A549 (cell line): ENCODE measurements at regions not wholly inside any gene's neighbourhood (a gene's known extent, or its start where the extent isn't known, plus 50 kb on each side); places are given as distances from the start of the nearest gene placed in this dataset.

Experiments
- ATAC-seq, 2 experiments: fragments of 200-7000 bp in 1 of 2; fragments of >200 bp in 1 of 2; cut with Nextera tagmentation in 1 of 2; cut with Tn5 transposase in 1 of 2; 3 replicates each; pipeline versions ENCODE4 v1.8.0 to v1.9.1; 2018 to 2020; ENCODE audit warnings: mild to moderate bottlenecking in 1 of 2, moderate library complexity in 1 of 2
- CTCF ChIA-PET: fragments of 300-600 bp; sonication (Branson Sonifier 250); formaldehyde crosslinking; extraction: SDS; loops from one replicate; lab custom pipeline; 2021; ENCODE audit warnings: antibody characterized with exemption, inconsistent platforms; lab: Yijun Ruan, JAX
- POLR2A ChIA-PET: fragments of 350-600 bp; formaldehyde crosslinking; extraction: SDS; loops from one replicate; lab custom pipeline; 2021; ENCODE audit warnings: antibody characterized with exemption, inconsistent platforms; lab: Yijun Ruan, JAX
- DNase-seq, 2 experiments: peaks; one replicate each; pipeline versions ENCODE4 v3.0.0 to v3.0.0-alpha.2; 2011 to 2016; ENCODE audit warnings: low read depth in 1 of 2, low spot score in 1 of 2
- FAIRE-seq: peaks from 2 replicates; lab custom pipeline; 2011; peaks lifted over from hg19 to GRCh38; lab: Jason Lieb, UNC
- H3K27ac ChIP-seq, 2 experiments: fragments of >200 bp; sonication (Bioruptor Twin); formaldehyde crosslinking; 3 replicates each; pipeline ENCODE4 v1.5.1; 2016 to 2017
- H3K4me1 ChIP-seq: fragments of >200 bp; sonication (Bioruptor Twin); formaldehyde crosslinking; 3 replicates; pipeline ENCODE4 v1.6.1; 2016
- H3K4me2 ChIP-seq: fragments of >200 bp; sonication (Bioruptor Twin); formaldehyde crosslinking; 3 replicates; pipeline ENCODE4 v1.6.1; 2016
- H3K4me3 ChIP-seq: fragments of >200 bp; sonication (Bioruptor Twin); formaldehyde crosslinking; 3 replicates; pipeline ENCODE4 v1.5.1; 2016
- H3K9me3 ChIP-seq: fragments of >200 bp; sonication (Bioruptor Twin); formaldehyde crosslinking; 3 replicates; pipeline ENCODE4 v1.6.1; 2016
- BCL3 ChIP-seq: fragments of >200 bp; sonication (Bioruptor Twin); formaldehyde crosslinking; IDR thresholded peaks from 3 replicates; pipeline ENCODE4 v1.6.1; 2016
- BHLHE40 ChIP-seq: IDR thresholded peaks from 2 replicates; pipeline ENCODE4 v1.6.1; 2012; ENCODE audit warnings: low read depth, low read length, inconsistent platforms
- CBX2 ChIP-seq: fragments of 200-600 bp; sonication (generic); IDR thresholded peaks from 2 replicates; pipeline ENCODE4 v1.6.1; 2016; ENCODE audit warnings: low read depth, mild to moderate bottlenecking, borderline replicate concordance
- CHD2 ChIP-seq: fragments of 150-350 bp; IDR thresholded peaks from 2 replicates; pipeline ENCODE4 v1.6.1; 2014; ENCODE audit warnings: low read length; ENCODE audit not compliant: partially characterized antibody
- CTCF ChIP-seq: fragments of >200 bp; sonication (Bioruptor Twin); formaldehyde crosslinking; IDR thresholded peaks from 3 replicates; pipeline ENCODE4 v1.5.1; 2016
- E2F6 ChIP-seq: IDR thresholded peaks from 2 replicates; pipeline ENCODE4 v1.6.1; 2012; ENCODE audit warnings: low read depth, borderline replicate concordance
- EHF ChIP-seq: fragments of 250-450 bp; sonication (Bioruptor Pico); IDR thresholded peaks from 2 replicates; pipeline ENCODE4 v1.5.0; 2020; ENCODE audit warnings: mild to moderate bottlenecking
- EHMT2 ChIP-seq: fragments of 200-600 bp; sonication (generic); IDR thresholded peaks from 2 replicates; pipeline ENCODE4 v1.6.1; 2016; ENCODE audit warnings: antibody characterized with exemption, low read depth, mild to moderate bottlenecking, moderate library complexity
- EP300 ChIP-seq, 2 experiments: fragments of >200 bp; sonication (Bioruptor Twin); formaldehyde crosslinking; IDR thresholded peaks; 2 replicates in 1 of 2; 3 replicates in 1 of 2; pipeline ENCODE4 v1.6.1; 2016 to 2017
- FOSB ChIP-seq: fragments of 250-450 bp; sonication (Bioruptor Pico); IDR thresholded peaks from 2 replicates; pipeline ENCODE4 v1.5.0; 2020; ENCODE audit warnings: mild to moderate bottlenecking, moderate library complexity
- HDAC2 ChIP-seq: fragments of 200-600 bp; sonication (generic); IDR thresholded peaks from 2 replicates; pipeline ENCODE4 v1.6.1; 2016
- HMGXB4 ChIP-seq: fragments of 250-450 bp; sonication (Bioruptor Pico); IDR thresholded peaks from 2 replicates; pipeline ENCODE4 v1.5.0; 2021; ENCODE audit warnings: mild to moderate bottlenecking, moderate library complexity, borderline replicate concordance
- HOXB13 ChIP-seq: fragments of 250-450 bp; sonication (Bioruptor Pico); IDR thresholded peaks from 2 replicates; pipeline ENCODE4 v1.5.0; 2020; ENCODE audit warnings: low read depth, mild to moderate bottlenecking, moderate library complexity
- HOXB5 ChIP-seq: fragments of 250-450 bp; sonication (Bioruptor Pico); IDR thresholded peaks from 2 replicates; pipeline ENCODE4 v1.5.0; 2020; ENCODE audit warnings: mild to moderate bottlenecking, moderate library complexity
- JUN ChIP-seq, 2 experiments: fragments of >200 bp; sonication (Bioruptor Twin); formaldehyde crosslinking; IDR thresholded peaks; 2 replicates in 1 of 2; 3 replicates in 1 of 2; pipeline ENCODE4 v1.6.1; 2016 to 2017
- JUNB ChIP-seq: fragments of >200 bp; sonication (Bioruptor Twin); formaldehyde crosslinking; IDR thresholded peaks from 2 replicates; pipeline ENCODE4 v1.6.1; 2016
- KDM1A ChIP-seq: fragments of 200-600 bp; sonication (generic); IDR thresholded peaks from 2 replicates; pipeline ENCODE4 v1.6.1; 2016; ENCODE audit warnings: low read depth, mild to moderate bottlenecking
- KDM5A ChIP-seq: fragments of 200-600 bp; sonication (generic); IDR thresholded peaks from 2 replicates; pipeline ENCODE4 v1.6.1; 2016; ENCODE audit warnings: antibody characterized with exemption, mild to moderate bottlenecking
- MAFK ChIP-seq: fragments of 450-650 bp; IDR thresholded peaks from 2 replicates; pipeline ENCODE4 v1.6.1; 2014; ENCODE audit not compliant: partially characterized antibody
- MAX ChIP-seq: IDR thresholded peaks from 2 replicates; pipeline ENCODE4 v1.6.1; 2012
- NPAS2 ChIP-seq: fragments of 250-450 bp; sonication (Bioruptor Pico); IDR thresholded peaks from 2 replicates; pipeline ENCODE4 v1.8.0; 2022; ENCODE audit warnings: mild to moderate bottlenecking, moderate library complexity, borderline replicate concordance
- NR3C1 ChIP-seq: fragments of >200 bp; sonication (Bioruptor Twin); formaldehyde crosslinking; IDR thresholded peaks from 3 replicates; pipeline ENCODE4 v1.6.1; 2017
- PBX3 ChIP-seq: IDR thresholded peaks from 2 replicates; pipeline ENCODE4 v1.6.1; 2012
- PHF8 ChIP-seq: fragments of 200-600 bp; sonication (generic); IDR thresholded peaks from 2 replicates; pipeline ENCODE4 v1.6.1; 2016; ENCODE audit warnings: low read depth, mild to moderate bottlenecking, antibody characterized with exemption, moderate library complexity, borderline replicate concordance
- POLR2AphosphoS2 ChIP-seq: conservative IDR thresholded peaks from 2 replicates; pipeline ENCODE4 v1.6.1; 2012; ENCODE audit warnings: low read length, improper control_type of control experiment, inconsistent platforms
- RAD21 ChIP-seq, 2 experiments: fragments of >200 bp in 1 of 2; sonication (Bioruptor Twin) in 1 of 2; formaldehyde crosslinking in 1 of 2; IDR thresholded peaks in 1 of 2; conservative IDR thresholded peaks in 1 of 2; 2 replicates in 1 of 2; 3 replicates in 1 of 2; pipeline ENCODE4 v1.6.1; 2012 to 2018; ENCODE audit warnings: inconsistent platforms in 1 of 2
- RCOR1 ChIP-seq: fragments of 150-350 bp; IDR thresholded peaks from 2 replicates; pipeline ENCODE4 v1.6.1; 2014; ENCODE audit warnings: antibody characterized with exemption, low read length, low read depth
- RFX5 ChIP-seq: fragments of 450-650 bp; IDR thresholded peaks from 2 replicates; pipeline ENCODE4 v1.7.1; 2014; ENCODE audit warnings: antibody characterized with exemption, mild to moderate bottlenecking, moderate library complexity
- RNF2 ChIP-seq: fragments of 200-600 bp; sonication (generic); IDR thresholded peaks from 2 replicates; pipeline ENCODE4 v1.6.1; 2016; ENCODE audit warnings: low read depth, mild to moderate bottlenecking, antibody characterized with exemption, moderate library complexity, borderline replicate concordance
- TFCP2L1 ChIP-seq: fragments of 250-450 bp; sonication (Bioruptor Pico); IDR thresholded peaks from 2 replicates; pipeline ENCODE4 v1.5.0; 2021; ENCODE audit warnings: mild to moderate bottlenecking
- ZC3H11A ChIP-seq: fragments of 450-650 bp; IDR thresholded peaks from 2 replicates; pipeline ENCODE4 v1.6.1; 2014; ENCODE audit warnings: antibody characterized with exemption, mild to moderate bottlenecking
- ZNF302 ChIP-seq: fragments of 250-450 bp; sonication (Bioruptor Pico); IDR thresholded peaks from 2 replicates; pipeline ENCODE4 v1.9.0; 2021; ENCODE audit warnings: inconsistent platforms, mild to moderate bottlenecking, moderate library complexity
- WGBS: methylation state at CpG from one replicate; pipeline ENCODE4 v1.1.6; 2017; ENCODE audit errors: missing lambda C conversion rate; 5-methylcytosine and 5-hydroxymethylcytosine counted together

GRCh38 chr2:150781142-150781541 lies 293.7 kb upstream of the RND3 start:
- H3K27ac ChIP-seq, result no peak overlapping the region
- no peaks in the 10 kb centered on the region for H3K9me3 ChIP-seq
- H3K4me2 ChIP-seq, result no peak overlapping the region
- TF ChIP-seq EHMT2, result no peak
- no peak for TF ChIP-seq FOSB (CRISPR knock-in tag)
- TF ChIP-seq HOXB5, result no peak
- TF ChIP-seq ZC3H11A, result no peak
- no peak for TF ChIP-seq EP300 (IDR thresholded peaks at IDR 0.05)
- no peak for TF ChIP-seq CTCF
- TF ChIP-seq HMGXB4 (CRISPR knock-in tag), result no peak
- no peak for TF ChIP-seq RFX5
- no peak for TF ChIP-seq RCOR1
- no peak for TF ChIP-seq BHLHE40
- TF ChIP-seq EHF, result no peak
- no peak for TF ChIP-seq ZNF302 (CRISPR knock-in tag)
- no peak for TF ChIP-seq HDAC2
- no peak for TF ChIP-seq PHF8
- no peak for TF ChIP-seq KDM1A
- no peak for TF ChIP-seq CHD2
- no peak for TF ChIP-seq NR3C1
- H3K4me3 ChIP-seq, result no peak overlapping the region
- H3K4me1 ChIP-seq, result no peaks in the 10 kb centered on the region
- ChIA-PET CTCF (no interaction called here), POLR2A (no interaction called here)
- FAIRE-seq (no peak), ATAC-seq (no peak), DNase-seq (no peak)
- WGBS, result 82% methylated on average over 7 of the region's 7 CpGs

GRCh38 chr2:150778828-150779227 lies 291.4 kb upstream of the RND3 start:
- H3K4me3 ChIP-seq, result no peak overlapping the region
- no peak overlapping the region for H3K4me2 ChIP-seq
- H3K4me1 ChIP-seq, result no peaks in the 10 kb centered on the region
- CTCF ChIA-PET, result interaction anchor here (1.1 kb wide), 1 partner anchor 10 kb away, joined by 4 read pairs; no protein-coding TSS in a partner anchor
- TF ChIP-seq RAD21 (conservative IDR thresholded peaks at IDR 0.05 in 1 of 2, IDR thresholded peaks at IDR 0.05 in 1 of 2), result no peak
- no peak for TF ChIP-seq FOSB (CRISPR knock-in tag)
- TF ChIP-seq BCL3, result no peak
- TF ChIP-seq RNF2, result no peak
- no peak for TF ChIP-seq MAX
- no peak for TF ChIP-seq HOXB13 (CRISPR knock-in tag)
- TF ChIP-seq KDM5A, result no peak
- TF ChIP-seq POLR2AphosphoS2, result no peak
- no peak for TF ChIP-seq E2F6
- TF ChIP-seq MAFK, result no peak
- no peak for TF ChIP-seq CHD2
- no peak for TF ChIP-seq TFCP2L1 (CRISPR knock-in tag)
- no peak for TF ChIP-seq JUN (IDR thresholded peaks at IDR 0.05)
- no peak for TF ChIP-seq KDM1A
- TF ChIP-seq CBX2, result no peak
- TF ChIP-seq JUNB, result no peak
- no peak for TF ChIP-seq PBX3
- TF ChIP-seq RCOR1, result no peak
- TF ChIP-seq HDAC2, result no peak
- no peak for TF ChIP-seq NPAS2
- TF ChIP-seq, all 56 proteins: peak for 0
- no peak for FAIRE-seq
- Histone ChIP-seq H3K9me3 (no peaks in the 10 kb centered on the region), H3K27ac (no peak overlapping the region)
- no peak for ATAC-seq
- 40% methylated on average over 1 of the region's 1 CpG for WGBS
- DNase-seq, result no peak
- POLR2A ChIA-PET, result no interaction called here
